ENCODE measurements at regions not wholly inside any gene's neighbourhood (a gene's known extent, or its start where the extent isn't known, plus 50 kb on each side); places are given as distances from the start of the nearest gene placed in this dataset.
"Not testable (repeated sequence)": the region's sequence is repeated elsewhere in the genome, so short reads cannot be mapped to it uniquely, and the experiment has no call there.

- WGBS (ENCODE audit: insufficient coverage), result 56% methylated on average over 5 of the region's 8 CpGs
- H3K27me3 Mint-ChIP-seq (ENCODE audit: low read depth in 3 of 3), result peaks cover 0 to 6% (median 2%) of the 10 kb centered on the region in 3 donors
- Histone ChIP-seq H2AFZ (ENCODE audit: insufficient read depth, low read depth, low read length, poor library complexity, severe bottlenecking) (no peak overlapping the region), H3K4me3 (replicated peaks in 1 of 3; ENCODE audit: low read depth in 2 of 3, low read length in 3 of 3) (no peak overlapping the region), H3K9ac (ENCODE audit: insufficient read depth, low read length, poor library complexity, severe bottlenecking) (no peak overlapping the region), H3K27me3 (ENCODE audit: control insufficient read depth in 2 of 2, insufficient read depth in 2 of 2, low read length in 2 of 2) (peaks cover 3 to 24% of the 10 kb centered on the region in 2 donors), H3K4me1 (ENCODE audit: control insufficient read depth in 1 of 2, insufficient read depth in 2 of 2, low read length in 2 of 2) (no peaks in the 10 kb centered on the region), H3K27ac (ENCODE audit: low read depth in 1 of 2, low read length in 2 of 2) (no peak overlapping the region), H4K20me1 (ENCODE audit: insufficient read depth, low read length) (no peaks in the 10 kb centered on the region), H3K36me3 (replicated peaks in 1 of 2; ENCODE audit: control insufficient read depth in 1 of 2, insufficient read depth in 2 of 2, low read length in 2 of 2) (no peaks in the 10 kb centered on the region), H3K9me3 (replicated peaks in 1 of 2; ENCODE audit: control insufficient read depth in 1 of 2, insufficient read depth in 1 of 2, low read length in 2 of 2) (no peaks in the 10 kb centered on the region), H3K79me2 (ENCODE audit: insufficient read depth, low read length) (no peaks in the 10 kb centered on the region), H3K4me2 (replicated peaks; ENCODE audit: extremely low read depth, low read length, poor library complexity, severe bottlenecking) (no peak overlapping the region)
- H3K9me3 Mint-ChIP-seq, result no peaks in the 10 kb centered on the region
- no peaks in the 10 kb centered on the region for H3K36me3 Mint-ChIP-seq
- intact Hi-C loops (cut with micrococcal nuclease), result no loop called here
- H3K27ac Mint-ChIP-seq, result no peak overlapping the region
- peak in 2 of 3 donors; percentile 15 to 45 for DNase-seq
- no peak for TF ChIP-seq CTCF (IDR thresholded peaks at IDR 0.05)
- H3K4me3 Mint-ChIP-seq, result no peak overlapping the region
- no peaks in the 10 kb centered on the region for H3K4me1 Mint-ChIP-seq
These were observed 120.2 kb upstream of the HS3ST2 start for GRCh38 chr16:22693638-22694340.

GRCh38 chr16:22694887-22695382, 119.0 kb upstream of the HS3ST2 start:
- Histone ChIP-seq H3K27me3 (ENCODE audit: control insufficient read depth in 2 of 2, insufficient read depth in 2 of 2, low read length in 2 of 2) (peaks cover 3 to 24% of the 10 kb centered on the region in 2 donors), H2AFZ (ENCODE audit: insufficient read depth, low read depth, low read length, poor library complexity, severe bottlenecking) (no peak overlapping the region), H3K4me3 (replicated peaks in 1 of 3; ENCODE audit: low read depth in 2 of 3, low read length in 3 of 3) (no peak overlapping the region), H3K36me3 (replicated peaks in 1 of 2; ENCODE audit: control insufficient read depth in 1 of 2, insufficient read depth in 2 of 2, low read length in 2 of 2) (no peaks in the 10 kb centered on the region), H3K9ac (ENCODE audit: insufficient read depth, low read length, poor library complexity, severe bottlenecking) (no peak overlapping the region), H3K4me2 (replicated peaks; ENCODE audit: extremely low read depth, low read length, poor library complexity, severe bottlenecking) (no peak overlapping the region), H3K9me3 (replicated peaks in 1 of 2; ENCODE audit: control insufficient read depth in 1 of 2, insufficient read depth in 1 of 2, low read length in 2 of 2) (no peaks in the 10 kb centered on the region), H3K4me1 (ENCODE audit: control insufficient read depth in 1 of 2, insufficient read depth in 2 of 2, low read length in 2 of 2) (no peaks in the 10 kb centered on the region), H3K27ac (ENCODE audit: low read depth in 1 of 2, low read length in 2 of 2) (no peak overlapping the region), H4K20me1 (ENCODE audit: insufficient read depth, low read length) (no peaks in the 10 kb centered on the region), H3K79me2 (ENCODE audit: insufficient read depth, low read length) (no peaks in the 10 kb centered on the region)
- Mint-ChIP-seq H3K9me3 (no peaks in the 10 kb centered on the region), H3K27ac (no peak overlapping the region), H3K4me3 (no peak overlapping the region), H3K27me3 (ENCODE audit: low read depth in 3 of 3) (peaks cover 0 to 9% (median 2%) of the 10 kb centered on the region in 3 donors), H3K36me3 (no peaks in the 10 kb centered on the region), H3K4me1 (no peaks in the 10 kb centered on the region)
- TF ChIP-seq CTCF (IDR thresholded peaks at IDR 0.05), result no peak
- 96% methylated on average over 6 of the region's 6 CpGs for WGBS (ENCODE audit: insufficient coverage)
- intact Hi-C loops (cut with micrococcal nuclease), result no loop called here
- DNase-seq, result no peak

GRCh38 chr16:22695773-22696172, 118.2 kb upstream of the HS3ST2 start:
- H3K9ac ChIP-seq (ENCODE audit: insufficient read depth, low read length, poor library complexity, severe bottlenecking); H4K20me1 ChIP-seq (ENCODE audit: insufficient read depth, low read length); H3K27ac ChIP-seq (ENCODE audit: low read depth in 1 of 2, low read length in 2 of 2); H3K79me2 ChIP-seq (ENCODE audit: insufficient read depth, low read length); H3K4me3 Mint-ChIP-seq; H3K4me2 ChIP-seq (replicated peaks; ENCODE audit: extremely low read depth, low read length, poor library complexity, severe bottlenecking); H3K4me1 ChIP-seq (ENCODE audit: control insufficient read depth in 1 of 2, insufficient read depth in 2 of 2, low read length in 2 of 2); H3K4me1 Mint-ChIP-seq; H3K9me3 Mint-ChIP-seq; H3K4me3 ChIP-seq (replicated peaks in 1 of 3; ENCODE audit: low read depth in 2 of 3, low read length in 3 of 3); H3K36me3 Mint-ChIP-seq; H2AFZ ChIP-seq (ENCODE audit: insufficient read depth, low read depth, low read length, poor library complexity, severe bottlenecking); DNase-seq; H3K9me3 ChIP-seq (replicated peaks in 1 of 2; ENCODE audit: control insufficient read depth in 1 of 2, insufficient read depth in 1 of 2, low read length in 2 of 2); H3K36me3 ChIP-seq (replicated peaks in 1 of 2; ENCODE audit: control insufficient read depth in 1 of 2, insufficient read depth in 2 of 2, low read length in 2 of 2); H3K27ac Mint-ChIP-seq; intact Hi-C loops (cut with micrococcal nuclease): not testable (repeated sequence)
- WGBS (ENCODE audit: insufficient coverage), result 96% methylated on average over 4 of the region's 7 CpGs
- H3K27me3 ChIP-seq (ENCODE audit: control insufficient read depth in 2 of 2, insufficient read depth in 2 of 2, low read length in 2 of 2), result peaks cover 3 to 24% of the 10 kb centered on the region in 2 donors
- peaks cover 0 to 10% (median 2%) of the 10 kb centered on the region in 3 donors for H3K27me3 Mint-ChIP-seq (ENCODE audit: low read depth in 3 of 3)

All from CD14-positive monocyte (primary cell).